HG03280 (cell line): ENCODE measurements at regions not wholly inside any gene's neighbourhood (a gene's known extent, or its start where the extent isn't known, plus 50 kb on each side); places are given as distances from the start of the nearest gene placed in this dataset.

Source experiments
- ATAC-seq: cut with Tn5 transposase; IDR thresholded peaks from one replicate; pipeline ENCODE4 v1.9.1; 2021; ENCODE audit warnings: mild to moderate bottlenecking, moderate library complexity; ENCODE audit not compliant: unreplicated experiment

- ATAC-seq: no peak
These were observed 52.1 kb upstream of the HTATIP2 start for GRCh38 chr11:20311444-20311843.

GRCh38 chr11:20310596-20311394 lies 52.7 kb upstream of the HTATIP2 start:
- ATAC-seq: no peak

GRCh38 chr11:20310137-20310536 lies 53.4 kb upstream of the HTATIP2 start:
- no peak for ATAC-seq

- ATAC-seq: peak; percentile 63
These were observed 54.1 kb upstream of the HTATIP2 start for GRCh38 chr11:20309231-20310025.

- ATAC-seq: no peak
These were observed 54.9 kb upstream of the HTATIP2 start for GRCh38 chr11:20308601-20309000.

GRCh38 chr11:20303391-20303965 lies 60.0 kb upstream of the HTATIP2 start:
- no peak for ATAC-seq

GRCh38 chr11:20293992-20294391 lies 69.5 kb upstream of the HTATIP2 start:
- no peak for ATAC-seq

- no peak for ATAC-seq
These were observed 70.0 kb upstream of the HTATIP2 start for GRCh38 chr11:20293531-20293930.

GRCh38 chr11:20289732-20290131 lies 73.8 kb upstream of the HTATIP2 start:
- ATAC-seq: no peak

- ATAC-seq: no peak
These were observed 80.0 kb upstream of the HTATIP2 start for GRCh38 chr11:20283475-20283874.

- no peak for ATAC-seq
These were observed 84.8 kb upstream of the HTATIP2 start for GRCh38 chr11:20278727-20279126.

GRCh38 chr11:20277014-20277413 lies 86.5 kb upstream of the HTATIP2 start:
- ATAC-seq: no peak

- no peak for ATAC-seq
These were observed 87.2 kb upstream of the HTATIP2 start for GRCh38 chr11:20275987-20276965.

GRCh38 chr11:20274031-20274430 lies 89.5 kb upstream of the HTATIP2 start:
- no peak for ATAC-seq

GRCh38 chr11:20261526-20261925 lies 101.3 kb upstream of the DBX1 start:
- ATAC-seq: no peak

- no peak for ATAC-seq
These were observed 100.0 kb upstream of the DBX1 start for GRCh38 chr11:20260307-20260706.

GRCh38 chr11:20259506-20259905 lies 99.2 kb upstream of the DBX1 start:
- ATAC-seq: no peak

- no peak for ATAC-seq
These were observed 98.2 kb upstream of the DBX1 start for GRCh38 chr11:20258376-20258895.

- no peak for ATAC-seq
These were observed 96.7 kb upstream of the DBX1 start for GRCh38 chr11:20256925-20257324.

GRCh38 chr11:20253796-20254195 lies 93.5 kb upstream of the DBX1 start:
- no peak for ATAC-seq
